GM23338 (cell line): ENCODE measurements at regions not wholly inside any gene's neighbourhood (a gene's known extent, or its start where the extent isn't known, plus 50 kb on each side); places are given as distances from the start of the nearest gene placed in this dataset.
"Not testable (repeated sequence)": the region's sequence is repeated elsewhere in the genome, so short reads cannot be mapped to it uniquely, and the experiment has no call there.

Source experiments
- ATAC-seq: fragments of 200-7000 bp; cut with Tn5 transposase; 3 replicates; pipeline ENCODE4 v1.9.1; 2020
- DNase-seq: peaks from one replicate; pipeline ENCODE4 v3.0.0-alpha.2; 2015; ENCODE audit warnings: low spot score
- H2AFZ ChIP-seq: fragments of 200-600 bp; sonication (generic); 2 replicates; pipeline ENCODE4 v1.8.0; 2016; ENCODE audit warnings: antibody characterized with exemption, mild to moderate bottlenecking, moderate library complexity
- H3F3A ChIP-seq: fragments of 200-600 bp; sonication (generic); replicated peaks from 2 replicates; pipeline ENCODE4 v1.8.0; 2017; ENCODE audit warnings: antibody characterized with exemption, mixed run types, low read depth
- H3K27ac ChIP-seq: fragments of 200-600 bp; sonication (generic); 2 replicates; pipeline ENCODE4 v1.6.1; 2016; ENCODE audit warnings: low read depth
- H3K27me3 ChIP-seq: fragments of 200-600 bp; sonication (generic); 2 replicates; pipeline ENCODE4 v1.8.0; 2016; ENCODE audit warnings: mild to moderate bottlenecking, mixed run types, moderate library complexity; ENCODE audit not compliant: insufficient read depth
- H3K36me3 ChIP-seq: fragments of 200-600 bp; sonication (generic); 2 replicates; pipeline ENCODE4 v1.8.0; 2016; ENCODE audit warnings: mild to moderate bottlenecking; ENCODE audit not compliant: insufficient read depth
- H3K4me1 ChIP-seq: fragments of 200-600 bp; sonication (generic); 2 replicates; pipeline ENCODE4 v1.8.0; 2016; ENCODE audit warnings: mild to moderate bottlenecking, moderate library complexity; ENCODE audit not compliant: insufficient read depth
- H3K4me2 ChIP-seq: fragments of 200-600 bp; sonication (generic); 2 replicates; pipeline ENCODE4 v1.7.1; 2017; ENCODE audit warnings: mixed run types
- H3K4me3 ChIP-seq: fragments of 200-600 bp; sonication (generic); 2 replicates; pipeline ENCODE4 v1.6.1; 2016; ENCODE audit warnings: mixed run types
- H3K79me2 ChIP-seq: fragments of 200-600 bp; sonication (generic); replicated peaks from 2 replicates; pipeline ENCODE4 v1.8.0; 2017; ENCODE audit warnings: mild to moderate bottlenecking; ENCODE audit not compliant: insufficient read depth
- H3K9me2 ChIP-seq: fragments of 200-600 bp; sonication (generic); 2 replicates; pipeline ENCODE4 v1.8.0; 2017; ENCODE audit not compliant: insufficient read depth
- H4K20me1 ChIP-seq: fragments of 200-600 bp; sonication (generic); replicated peaks from 2 replicates; pipeline ENCODE4 v1.8.0; 2017; ENCODE audit warnings: mild to moderate bottlenecking; ENCODE audit not compliant: insufficient read depth
- H3K27ac Mint-ChIP-seq: 2 replicates; pipeline ENCODE4 v1.8.0; 2020; ENCODE audit warnings: inconsistent platforms, mild to moderate bottlenecking, moderate library complexity, mixed read lengths
- H3K27me3 Mint-ChIP-seq: 3 replicates; pipeline ENCODE4 v1.8.0; 2022; ENCODE audit warnings: low read depth, mild to moderate bottlenecking, moderate library complexity, mixed read lengths, inconsistent platforms; ENCODE audit not compliant: insufficient read depth, poor library complexity
- H3K36me3 Mint-ChIP-seq: 3 replicates; pipeline ENCODE4 v1.8.0; 2021; ENCODE audit warnings: low read depth, mild to moderate bottlenecking, inconsistent platforms, moderate library complexity, mixed read lengths
- H3K4me1 Mint-ChIP-seq: 3 replicates; pipeline ENCODE4 v1.8.0; 2020; ENCODE audit warnings: mild to moderate bottlenecking, inconsistent platforms, mixed read lengths
- H3K4me3 Mint-ChIP-seq: 3 replicates; pipeline ENCODE4 v1.8.0; 2021; ENCODE audit warnings: moderate library complexity, mild to moderate bottlenecking, inconsistent platforms, mixed read lengths
- H3K9me3 Mint-ChIP-seq: 3 replicates; pipeline ENCODE4 v1.8.0; 2020; ENCODE audit warnings: moderate library complexity, mild to moderate bottlenecking, inconsistent platforms, mixed read lengths
- TF ChIP-seq, protein P1 (sequence below), 2 experiments: fragments of 200-600 bp in 1 of 2; sonication (generic) in 1 of 2; conservative IDR thresholded peaks; 2 replicates each; pipeline versions ENCODE4 v1.5.1 to v1.6.1; 2016 to 2017; ENCODE audit warnings: antibody characterized with exemption in 2 of 2, low read depth in 2 of 2, mild to moderate bottlenecking in 2 of 2, moderate library complexity in 1 of 2

GRCh38 chr1:223948041-223948440 is 102.3 kb upstream of the TP53BP2 start:
- ATAC-seq, H3K27ac Mint-ChIP-seq, H3K9me3 Mint-ChIP-seq, H3K36me3 Mint-ChIP-seq, H3K4me3 ChIP-seq, H3K9me2 ChIP-seq, H4K20me1 ChIP-seq, H2AFZ ChIP-seq, H3K27ac ChIP-seq, DNase-seq, H3K27me3 Mint-ChIP-seq, H3K4me1 Mint-ChIP-seq, H3K27me3 ChIP-seq, H3K4me3 Mint-ChIP-seq, H3K79me2 ChIP-seq, H3K4me2 ChIP-seq, H3K36me3 ChIP-seq, H3K4me1 ChIP-seq, H3F3A ChIP-seq: not testable (repeated sequence)

DNA sequence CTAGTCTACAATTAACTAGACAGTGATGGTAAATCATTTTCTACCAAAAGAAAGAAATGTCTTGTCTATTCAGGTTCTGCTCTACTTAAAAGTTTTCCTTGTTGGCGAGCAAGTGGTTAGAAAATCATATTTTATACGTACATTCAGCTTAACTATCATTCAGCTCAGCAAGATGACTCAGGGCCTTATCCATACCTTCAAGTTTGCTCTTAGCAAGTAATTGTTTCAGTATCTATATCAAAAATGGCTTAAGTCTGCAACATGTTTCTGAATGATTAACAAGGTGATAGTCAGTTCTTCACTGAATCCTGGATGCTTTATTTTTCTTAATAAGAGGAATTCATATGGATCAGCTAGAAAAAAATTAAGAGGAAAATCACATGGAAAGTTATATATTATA is 90.8 kb upstream of the TP53BP2 start:
- ATAC-seq, H3K9me3 Mint-ChIP-seq, H3F3A ChIP-seq, H3K4me1 ChIP-seq, H3K4me1 Mint-ChIP-seq, H3K4me3 ChIP-seq, H4K20me1 ChIP-seq, DNase-seq, H3K79me2 ChIP-seq, H3K27me3 ChIP-seq, H3K9me2 ChIP-seq, H3K27me3 Mint-ChIP-seq, H2AFZ ChIP-seq, H3K36me3 ChIP-seq, H3K27ac ChIP-seq, H3K36me3 Mint-ChIP-seq, H3K4me2 ChIP-seq, H3K27ac Mint-ChIP-seq, H3K4me3 Mint-ChIP-seq: not testable (repeated sequence)

DNA sequence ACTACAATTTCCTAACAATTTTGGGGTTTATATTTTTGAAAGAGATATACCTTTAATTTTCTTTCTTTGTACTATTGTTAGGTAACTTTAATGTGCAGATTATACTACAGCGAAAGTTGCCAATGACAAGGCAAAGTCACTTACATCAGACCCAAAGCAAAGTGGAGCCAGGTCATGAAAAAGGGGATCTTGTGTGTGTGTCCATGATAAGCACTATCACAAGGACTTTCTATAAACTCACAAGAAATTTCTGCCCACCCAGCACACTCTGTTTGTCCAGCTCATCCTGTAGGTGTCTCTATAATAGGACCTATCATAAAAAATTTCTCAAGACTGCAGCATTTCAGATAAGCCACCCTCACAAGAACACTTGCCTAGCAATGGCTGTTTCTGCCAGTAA is 85.7 kb upstream of the TP53BP2 start:
- H3K4me3 Mint-ChIP-seq, H3K27me3 Mint-ChIP-seq, H3K79me2 ChIP-seq, H3K9me2 ChIP-seq, H2AFZ ChIP-seq, H3K36me3 Mint-ChIP-seq, H4K20me1 ChIP-seq, DNase-seq, H3F3A ChIP-seq, H3K4me1 Mint-ChIP-seq, H3K4me2 ChIP-seq, H3K27ac ChIP-seq, H3K4me3 ChIP-seq, H3K9me3 Mint-ChIP-seq, H3K4me1 ChIP-seq, ATAC-seq, H3K27me3 ChIP-seq, H3K27ac Mint-ChIP-seq, H3K36me3 ChIP-seq: not testable (repeated sequence)

- not testable (repeated sequence) for H3K4me1 ChIP-seq, H3K27me3 Mint-ChIP-seq, H3K27ac ChIP-seq, H3K27me3 ChIP-seq, H3K36me3 ChIP-seq, H3K79me2 ChIP-seq, H3K4me1 Mint-ChIP-seq, ATAC-seq, H3K9me2 ChIP-seq, H2AFZ ChIP-seq, H3K36me3 Mint-ChIP-seq, H3K4me3 ChIP-seq, H3F3A ChIP-seq, H4K20me1 ChIP-seq, H3K4me2 ChIP-seq, H3K4me3 Mint-ChIP-seq, H3K9me3 Mint-ChIP-seq, DNase-seq, H3K27ac Mint-ChIP-seq
- TF ChIP-seq, protein P1, sequence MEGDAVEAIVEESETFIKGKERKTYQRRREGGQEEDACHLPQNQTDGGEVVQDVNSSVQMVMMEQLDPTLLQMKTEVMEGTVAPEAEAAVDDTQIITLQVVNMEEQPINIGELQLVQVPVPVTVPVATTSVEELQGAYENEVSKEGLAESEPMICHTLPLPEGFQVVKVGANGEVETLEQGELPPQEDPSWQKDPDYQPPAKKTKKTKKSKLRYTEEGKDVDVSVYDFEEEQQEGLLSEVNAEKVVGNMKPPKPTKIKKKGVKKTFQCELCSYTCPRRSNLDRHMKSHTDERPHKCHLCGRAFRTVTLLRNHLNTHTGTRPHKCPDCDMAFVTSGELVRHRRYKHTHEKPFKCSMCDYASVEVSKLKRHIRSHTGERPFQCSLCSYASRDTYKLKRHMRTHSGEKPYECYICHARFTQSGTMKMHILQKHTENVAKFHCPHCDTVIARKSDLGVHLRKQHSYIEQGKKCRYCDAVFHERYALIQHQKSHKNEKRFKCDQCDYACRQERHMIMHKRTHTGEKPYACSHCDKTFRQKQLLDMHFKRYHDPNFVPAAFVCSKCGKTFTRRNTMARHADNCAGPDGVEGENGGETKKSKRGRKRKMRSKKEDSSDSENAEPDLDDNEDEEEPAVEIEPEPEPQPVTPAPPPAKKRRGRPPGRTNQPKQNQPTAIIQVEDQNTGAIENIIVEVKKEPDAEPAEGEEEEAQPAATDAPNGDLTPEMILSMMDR (conservative IDR thresholded peaks at IDR 0.05; ENCODE audit: low read depth in 2 of 2), result peak; percentile 19 to 43; a peak in 3 of 4 replicates
Observed at GRCh38 chr1:223920805-223921204, 75.1 kb upstream of the TP53BP2 start.

DNA sequence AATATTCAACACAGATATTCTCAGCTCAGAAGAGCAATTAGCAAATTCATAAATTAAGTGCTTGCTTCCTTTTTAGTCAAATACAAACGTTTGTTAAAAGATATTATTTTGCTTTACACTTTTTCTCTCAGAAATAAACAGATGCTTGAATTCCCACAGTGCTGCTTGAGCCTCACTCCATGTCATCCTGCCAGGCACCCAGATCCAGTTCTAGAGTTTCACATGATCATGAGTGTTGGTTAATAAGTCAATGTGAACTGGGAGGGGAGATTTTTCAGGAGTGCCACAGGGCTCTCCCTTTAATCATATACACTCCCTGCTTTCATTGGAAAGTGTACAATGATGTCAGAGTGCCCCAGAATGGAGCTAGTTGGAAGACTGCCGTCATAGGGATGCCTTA is 69.7 kb upstream of the TP53BP2 start:
- H3K27me3 ChIP-seq, H3K4me1 Mint-ChIP-seq: not testable (repeated sequence)

GRCh38 chr1:223913715-223914114 is 68.0 kb upstream of the TP53BP2 start:
- ATAC-seq, H2AFZ ChIP-seq, H3K79me2 ChIP-seq, H3K36me3 Mint-ChIP-seq, H3K4me1 ChIP-seq, H3K27ac Mint-ChIP-seq, DNase-seq, H3F3A ChIP-seq, H3K4me3 ChIP-seq, H3K4me3 Mint-ChIP-seq, H3K9me3 Mint-ChIP-seq, H3K4me1 Mint-ChIP-seq, H4K20me1 ChIP-seq, H3K36me3 ChIP-seq, H3K27me3 ChIP-seq, H3K4me2 ChIP-seq, H3K9me2 ChIP-seq, H3K27ac ChIP-seq, H3K27me3 Mint-ChIP-seq: not testable (repeated sequence)

More for the DNA sequence above, 69.7 kb upstream of the TP53BP2 start:
- not testable (repeated sequence) for H3K4me3 ChIP-seq, H2AFZ ChIP-seq, ATAC-seq, H4K20me1 ChIP-seq, DNase-seq, H3K27ac ChIP-seq, H3K4me3 Mint-ChIP-seq, H3K27ac Mint-ChIP-seq, H3K4me2 ChIP-seq, H3K36me3 Mint-ChIP-seq, H3K4me1 ChIP-seq, H3K36me3 ChIP-seq, H3F3A ChIP-seq, H3K27me3 Mint-ChIP-seq, H3K9me2 ChIP-seq, H3K9me3 Mint-ChIP-seq, H3K79me2 ChIP-seq
